DOHH2 (cell line): ENCODE measurements at regions not wholly inside any gene's neighbourhood (a gene's known extent, or its start where the extent isn't known, plus 50 kb on each side); places are given as distances from the start of the nearest gene placed in this dataset.

Source experiments
- H3F3A ChIP-seq: fragments of 200-600 bp; sonication (generic), shearing (Covaris generic); 2 replicates; pipeline ENCODE4 v1.6.0; 2016; ENCODE audit warnings: antibody characterized with exemption, mild to moderate bottlenecking; ENCODE audit not compliant: control insufficient read depth, insufficient read depth
- H3K27ac ChIP-seq: fragments of 200-600 bp; sonication (generic); 2 replicates; pipeline ENCODE4 v1.5.1; 2014; ENCODE audit warnings: low read depth, mild to moderate bottlenecking, low read length, moderate library complexity
- H3K27me3 ChIP-seq: fragments of 200-600 bp; sonication (generic); 2 replicates; pipeline ENCODE4 v1.6.1; 2014; ENCODE audit warnings: mild to moderate bottlenecking, low read length, mixed read lengths; ENCODE audit not compliant: control insufficient read depth
- H3K36me3 ChIP-seq: fragments of 200-600 bp; sonication (generic); 2 replicates; pipeline ENCODE4 v1.6.1; 2014; ENCODE audit warnings: mild to moderate bottlenecking, low read length, moderate library complexity, mixed read lengths; ENCODE audit not compliant: control insufficient read depth
- H3K4me1 ChIP-seq: fragments of 200-600 bp; sonication (generic); 2 replicates; pipeline ENCODE4 v1.6.1; 2014; ENCODE audit warnings: mild to moderate bottlenecking, low read length, mixed read lengths; ENCODE audit not compliant: control insufficient read depth
- H3K4me2 ChIP-seq: fragments of 200-600 bp; sonication (generic); 2 replicates; pipeline ENCODE4 v1.6.0; 2014; ENCODE audit warnings: mild to moderate bottlenecking, low read length, moderate library complexity
- H3K4me3 ChIP-seq: fragments of 200-600 bp; sonication (generic); 2 replicates; pipeline ENCODE4 v1.5.1; 2014; ENCODE audit warnings: mild to moderate bottlenecking, low read length, mixed read lengths
- H3K79me2 ChIP-seq: fragments of 200-600 bp; sonication (generic); 2 replicates; pipeline ENCODE4 v1.6.1; 2014; ENCODE audit warnings: mild to moderate bottlenecking, low read length, mixed read lengths; ENCODE audit not compliant: control insufficient read depth
- H3K9me2 ChIP-seq: fragments of 200-600 bp; sonication (generic); replicated peaks from 2 replicates; pipeline ENCODE4 v1.6.1; 2014; ENCODE audit warnings: mild to moderate bottlenecking, low read length, mixed read lengths; ENCODE audit not compliant: control insufficient read depth
- H3K9me3 ChIP-seq: fragments of 200-600 bp; sonication (generic); 2 replicates; pipeline ENCODE4 v1.6.1; 2014; ENCODE audit warnings: antibody characterized with exemption, low read length, mixed read lengths; ENCODE audit not compliant: control insufficient read depth, insufficient read depth
- H4K20me1 ChIP-seq: fragments of 200-600 bp; sonication (generic); 2 replicates; pipeline ENCODE4 v1.6.0; 2014; ENCODE audit warnings: low read depth, mild to moderate bottlenecking, antibody characterized with exemption, low read length, moderate library complexity; ENCODE audit not compliant: control insufficient read depth, insufficient read depth
- CTCF ChIP-seq: fragments of 200-600 bp; sonication (generic); IDR thresholded peaks from one replicate; pipeline ENCODE4 v1.5.1; 2014; ENCODE audit warnings: antibody characterized with exemption, mild to moderate bottlenecking, low read depth, low read length; ENCODE audit not compliant: poor library complexity, severe bottlenecking
- EZH2phosphoT487 ChIP-seq: fragments of 200-600 bp; sonication (generic); IDR thresholded peaks from 2 replicates; pipeline ENCODE4 v1.6.1; 2017; ENCODE audit warnings: borderline replicate concordance, mild to moderate bottlenecking, antibody characterized with exemption, low read length, moderate library complexity, mixed read lengths

GRCh38 chr2:16179701-16180416 lies 239.5 kb downstream of the MYCN start:
- Histone ChIP-seq H3K4me2 (no peak overlapping the region), H3K36me3 (no peaks in the 10 kb centered on the region), H3K79me2 (no peaks in the 10 kb centered on the region), H3K27me3 (0 out of 2 replicates have a peak, but pooled peaks cover 1% of the 10 kb centered on the region), H3K4me3 (no peak overlapping the region), H3K9me3 (no peaks in the 10 kb centered on the region), H3F3A (no peaks in the 10 kb centered on the region), H3K27ac (no peak overlapping the region), H3K4me1 (no peaks in the 10 kb centered on the region), H4K20me1 (no peaks in the 10 kb centered on the region), H3K9me2 (no peaks in the 10 kb centered on the region)
- no peak for TF ChIP-seq CTCF
- no peak for TF ChIP-seq EZH2phosphoT487

GRCh38 chr2:16178551-16179130 lies 238.3 kb downstream of the MYCN start:
- Histone ChIP-seq H3K9me2 (no peaks in the 10 kb centered on the region), H3K4me1 (no peaks in the 10 kb centered on the region), H3K27me3 (0 out of 2 replicates have a peak, but pooled peaks cover 4% of the 10 kb centered on the region), H3K27ac (no peak overlapping the region), H4K20me1 (no peaks in the 10 kb centered on the region), H3F3A (no peaks in the 10 kb centered on the region), H3K4me3 (no peak overlapping the region), H3K36me3 (no peaks in the 10 kb centered on the region), H3K9me3 (no peaks in the 10 kb centered on the region), H3K4me2 (no peak overlapping the region), H3K79me2 (no peaks in the 10 kb centered on the region)
- TF ChIP-seq CTCF (no peak), EZH2phosphoT487 (no peak)

GRCh38 chr2:16177671-16178180 lies 237.4 kb downstream of the MYCN start:
- Histone ChIP-seq H3F3A (no peaks in the 10 kb centered on the region), H4K20me1 (no peaks in the 10 kb centered on the region), H3K9me3 (no peaks in the 10 kb centered on the region), H3K4me2 (no peak overlapping the region), H3K9me2 (no peaks in the 10 kb centered on the region), H3K27ac (no peak overlapping the region), H3K79me2 (no peaks in the 10 kb centered on the region), H3K27me3 (0 out of 2 replicates have a peak, but pooled peaks cover 4% of the 10 kb centered on the region), H3K36me3 (no peaks in the 10 kb centered on the region), H3K4me1 (no peaks in the 10 kb centered on the region), H3K4me3 (no peak overlapping the region)
- no peak for TF ChIP-seq EZH2phosphoT487

GRCh38 chr2:16176971-16177480 lies 236.7 kb downstream of the MYCN start:
- no peak overlapping the region for H3K4me3 ChIP-seq
- H3K4me2 ChIP-seq, result no peak overlapping the region
- H3K9me3 ChIP-seq, result no peaks in the 10 kb centered on the region
- H3K9me2 ChIP-seq, result no peaks in the 10 kb centered on the region
- H3K27ac ChIP-seq, result no peak overlapping the region
- H3K27me3 ChIP-seq, result 0 out of 2 replicates have a peak, but pooled peaks cover 4% of the 10 kb centered on the region
- H3K79me2 ChIP-seq, result no peaks in the 10 kb centered on the region
- H3F3A ChIP-seq, result no peaks in the 10 kb centered on the region
- H3K4me1 ChIP-seq, result no peaks in the 10 kb centered on the region
- no peaks in the 10 kb centered on the region for H3K36me3 ChIP-seq
- no peak for TF ChIP-seq EZH2phosphoT487
- TF ChIP-seq CTCF, result no peak
- H4K20me1 ChIP-seq, result no peaks in the 10 kb centered on the region
